Endothelial cell of hepatic sinusoid (primary cell): ENCODE measurements at regions not wholly inside any gene's neighbourhood (a gene's known extent, or its start where the extent isn't known, plus 50 kb on each side); places are given as distances from the start of the nearest gene placed in this dataset.
"Not testable (repeated sequence)": the region's sequence is repeated elsewhere in the genome, so short reads cannot be mapped to it uniquely, and the experiment has no call there.

ENCODE experiments used
- in situ Hi-C: cut with HindIII; loops from 2 replicates; pipeline ENCODE4 v1.10.0; 2017; ENCODE audit warnings: low sequenced_read_pairs

GRCh38 chr6:81909981-81910900 is 157.8 kb upstream of the TENT5A start:
- in situ Hi-C loops: loop anchor here (5.0 kb wide), 1 partner anchor 48 kb away; no protein-coding TSS in a partner anchor

GRCh38 chr6:81909162-81909561 is 156.7 kb upstream of the TENT5A start:
- in situ Hi-C loops: loop anchor here (5.0 kb wide), 1 partner anchor 47 kb away; no protein-coding TSS in a partner anchor

- in situ Hi-C loops: loop anchor here (5.0 kb wide), 1 partner anchor 44 kb away; no protein-coding TSS in a partner anchor
Measured at GRCh38 chr6:81906709-81907204, 154.3 kb upstream of the TENT5A start.

- in situ Hi-C loops: loop anchor here (5.0 kb wide), 1 partner anchor 44 kb away; no protein-coding TSS in a partner anchor
Measured at GRCh38 chr6:81906041-81906440, 153.6 kb upstream of the TENT5A start.

- in situ Hi-C loops: no loop called here
Measured at GRCh38 chr6:81901551-81901966, 149.1 kb upstream of the TENT5A start.

- in situ Hi-C loops: no loop called here
Measured at GRCh38 chr6:81900616-81901015, 148.1 kb upstream of the TENT5A start.

- in situ Hi-C loops: no loop called here
Measured at GRCh38 chr6:81897793-81898192, 145.3 kb upstream of the TENT5A start.

GRCh38 chr6:81896525-81897503 is 144.3 kb upstream of the TENT5A start:
- in situ Hi-C loops: no loop called here

- in situ Hi-C loops: no loop called here
Measured at GRCh38 chr6:81895511-81896185, 143.2 kb upstream of the TENT5A start.

GRCh38 chr6:81894788-81895271 is 142.3 kb upstream of the TENT5A start:
- in situ Hi-C loops: no loop called here

GRCh38 chr6:81894306-81894705 is 141.8 kb upstream of the TENT5A start:
- in situ Hi-C loops: no loop called here

- in situ Hi-C loops: no loop called here
Measured at GRCh38 chr6:81892891-81893290, 140.4 kb upstream of the TENT5A start.

GRCh38 chr6:81891874-81892273 is 139.4 kb upstream of the TENT5A start:
- in situ Hi-C loops: no loop called here

GRCh38 chr6:81890846-81891245 is 138.4 kb upstream of the TENT5A start:
- in situ Hi-C loops: no loop called here

- in situ Hi-C loops: no loop called here
Measured at GRCh38 chr6:81889377-81890053, 137.0 kb upstream of the TENT5A start.

GRCh38 chr6:81886909-81887308 is 134.4 kb upstream of the TENT5A start:
- in situ Hi-C loops: not testable (repeated sequence)

- in situ Hi-C loops: no loop called here
Measured at GRCh38 chr6:81886157-81886556, 133.7 kb upstream of the TENT5A start.

GRCh38 chr6:81881660-81882059 is 129.2 kb upstream of the TENT5A start:
- in situ Hi-C loops: no loop called here

- in situ Hi-C loops: no loop called here
Measured at GRCh38 chr6:81878479-81878878, 126.0 kb upstream of the TENT5A start.

- in situ Hi-C loops: no loop called here
Measured at GRCh38 chr6:81876971-81877370, 124.5 kb upstream of the TENT5A start.
